ENCODE measurements at regions not wholly inside any gene's neighbourhood (a gene's known extent, or its start where the extent isn't known, plus 50 kb on each side); places are given as distances from the start of the nearest gene placed in this dataset.
A peak's percentile ranks its signal among the peaks of the same experiment; 100 is the strongest.

GRCh38 chr12:116382686-116383530 lies 105.4 kb upstream of the MED13L start:
- DNase-seq: peak; percentile 91

GRCh38 chr12:116384175-116384574 lies 106.7 kb upstream of the MED13L start:
- DNase-seq: no peak

DNA sequence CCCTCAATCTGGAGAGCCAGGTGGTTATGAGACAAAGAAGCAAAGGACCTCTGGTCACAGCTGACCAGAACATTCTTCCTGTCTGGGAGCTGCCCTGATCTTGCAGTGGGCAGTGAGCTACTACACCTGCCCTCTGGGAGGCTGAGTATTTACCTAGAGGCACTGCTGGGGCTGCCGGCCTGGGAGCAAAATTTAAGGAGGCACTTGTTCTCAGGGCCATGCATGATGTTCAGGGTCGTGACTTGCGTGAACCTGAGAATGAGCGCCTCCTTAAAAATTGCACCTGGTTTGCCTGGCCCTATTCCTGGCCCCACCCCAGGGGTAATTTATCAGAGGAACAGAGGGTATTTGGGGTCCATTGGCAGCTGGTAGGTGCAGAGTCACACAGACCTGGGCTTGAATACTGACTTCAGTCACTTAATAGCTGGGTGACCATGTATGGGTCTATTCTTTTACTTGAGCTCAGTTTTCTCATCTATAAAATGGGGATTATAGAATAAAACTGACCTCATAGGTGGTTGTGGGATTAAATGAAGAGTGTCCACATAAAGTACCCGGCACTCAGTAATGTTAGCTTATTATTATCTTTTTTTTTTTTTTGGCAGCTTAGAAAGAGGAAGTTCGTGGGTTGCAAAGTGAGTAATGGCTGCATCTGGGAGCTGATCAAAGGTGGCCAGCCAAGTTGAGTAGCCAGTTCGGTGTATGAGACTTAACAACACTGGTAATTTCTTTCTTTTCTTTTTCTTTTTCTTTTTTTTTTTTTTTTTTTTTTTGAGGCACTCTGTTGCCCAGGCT lies 107.4 kb upstream of the MED13L start:
- no peak for DNase-seq

DNA sequence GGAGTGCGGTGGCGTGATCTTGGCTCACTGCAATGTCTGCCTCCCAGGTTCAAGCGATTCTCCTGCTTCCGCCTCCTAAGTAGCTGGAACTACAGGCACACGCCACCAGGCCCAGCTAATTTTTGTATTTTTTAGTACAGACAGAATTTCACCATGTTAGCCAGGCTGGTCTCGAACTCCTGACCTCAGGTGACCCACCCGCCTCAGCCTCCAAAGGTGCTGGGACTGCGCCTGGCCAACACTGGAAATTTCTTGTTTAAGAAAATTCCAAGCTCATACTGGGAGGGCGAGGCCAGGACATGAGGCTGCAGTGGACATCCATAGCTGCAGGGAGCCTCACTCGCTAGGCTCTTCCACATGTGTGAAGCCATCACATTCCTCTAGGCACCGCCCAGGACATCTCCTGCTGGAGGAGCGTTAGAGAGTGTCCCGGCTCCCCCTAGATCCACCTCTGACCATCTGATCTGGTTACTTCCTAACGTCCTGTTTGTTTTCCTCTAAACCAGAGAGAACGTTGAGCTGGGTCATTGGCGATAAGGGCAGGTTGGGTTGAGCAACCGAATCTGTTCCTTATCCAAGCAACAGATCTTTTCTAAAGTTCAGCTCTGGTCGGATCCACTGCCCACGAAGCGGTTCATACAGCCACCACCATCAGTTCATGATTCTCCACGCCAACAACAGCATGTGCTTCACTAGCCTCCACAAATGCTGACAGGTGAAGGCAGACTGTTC lies 108.2 kb upstream of the MED13L start:
- DNase-seq: no peak

DNA sequence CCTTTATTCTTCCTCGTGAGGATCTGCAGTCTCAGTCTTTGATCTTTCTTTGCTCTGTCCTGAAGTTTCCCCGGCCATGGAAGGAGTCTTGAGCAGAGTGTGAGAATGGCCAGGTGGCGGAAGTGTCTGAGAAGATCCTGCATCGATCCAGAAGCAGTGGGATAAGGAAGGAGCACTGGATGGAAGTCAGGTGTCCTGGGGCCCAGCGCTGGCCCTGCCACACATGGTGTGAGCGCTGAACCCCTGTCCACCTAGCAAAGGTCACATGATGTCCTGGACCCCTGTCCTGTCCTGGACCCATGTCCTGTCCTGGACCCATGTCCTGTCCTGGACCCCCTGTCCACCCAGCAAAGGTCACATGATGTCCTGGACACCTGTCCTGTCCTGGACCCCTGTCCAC lies 111.8 kb upstream of the MED13L start:
- no peak for DNase-seq

- DNase-seq: no peak
These were observed 112.5 kb upstream of the MED13L start for GRCh38 chr12:116389990-116390389.

GRCh38 chr12:116390401-116391335 lies 113.2 kb upstream of the MED13L start:
- DNase-seq: no peak

DNA sequence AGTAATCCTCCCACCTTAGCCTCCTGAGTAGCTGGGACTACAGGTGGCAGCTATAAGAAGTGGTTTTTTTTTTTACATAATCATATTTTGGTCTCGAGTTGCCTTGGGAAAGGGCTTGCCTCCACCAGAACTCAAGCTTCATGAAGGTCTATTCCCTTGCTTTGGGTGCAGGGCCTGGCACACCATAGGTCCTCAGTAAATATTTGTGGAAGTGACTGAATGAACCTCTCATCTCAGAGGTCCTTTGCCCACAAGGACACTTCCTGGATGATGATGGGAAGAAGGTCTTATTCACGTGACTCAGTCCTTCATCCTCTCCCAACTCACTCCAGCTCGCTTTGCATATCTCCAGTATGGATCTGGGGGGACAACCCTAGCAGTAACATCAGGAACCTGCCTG lies 114.0 kb upstream of the MED13L start:
- no peak for DNase-seq

- no peak for DNase-seq
These were observed 114.6 kb upstream of the MED13L start for GRCh38 chr12:116392061-116392460.

DNA sequence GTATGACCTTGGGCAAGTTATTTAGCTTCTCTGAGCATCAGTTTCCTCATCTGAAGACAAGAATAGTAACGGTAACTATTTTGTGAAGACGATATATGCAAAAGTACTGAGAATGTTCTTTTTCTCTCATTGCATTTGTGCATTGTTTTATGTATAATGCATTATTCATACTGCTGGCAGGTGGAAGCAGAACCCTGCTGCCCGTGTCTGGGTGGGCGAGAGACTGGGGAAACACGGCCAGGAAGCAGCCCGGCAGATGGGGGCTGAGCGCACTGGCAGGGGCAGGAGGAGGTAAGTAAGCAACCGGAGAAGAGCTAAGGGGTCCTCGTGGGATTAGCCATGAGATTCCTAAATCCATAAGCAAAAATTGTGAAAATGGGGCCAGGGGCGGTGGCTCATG lies 115.8 kb upstream of the MED13L start:
- no peak for DNase-seq

- DNase-seq: no peak
These were observed 116.6 kb upstream of the MED13L start for GRCh38 chr12:116393859-116394650.

GRCh38 chr12:116395396-116395795 lies 117.9 kb upstream of the MED13L start:
- DNase-seq: no peak

DNA sequence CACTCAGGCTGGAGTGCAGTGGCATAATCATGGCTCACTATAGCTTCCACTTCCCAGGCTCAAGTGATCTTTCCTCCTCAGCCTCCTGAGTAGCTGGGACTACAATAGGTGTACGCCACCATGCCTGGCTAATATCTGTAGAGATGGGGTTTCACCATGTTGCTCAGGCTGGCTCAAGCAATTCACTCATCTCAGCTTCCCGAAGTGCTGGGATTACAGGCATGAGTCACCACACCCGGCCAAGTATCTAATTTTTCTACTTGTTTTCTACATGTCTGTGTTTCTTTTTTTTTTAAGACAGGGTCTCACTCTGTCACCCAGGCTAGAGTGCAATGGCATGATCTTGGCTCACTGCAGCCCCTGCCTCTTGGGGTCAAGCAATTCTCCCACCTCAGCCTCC lies 119.7 kb upstream of the MED13L start:
- DNase-seq: no peak

DNA sequence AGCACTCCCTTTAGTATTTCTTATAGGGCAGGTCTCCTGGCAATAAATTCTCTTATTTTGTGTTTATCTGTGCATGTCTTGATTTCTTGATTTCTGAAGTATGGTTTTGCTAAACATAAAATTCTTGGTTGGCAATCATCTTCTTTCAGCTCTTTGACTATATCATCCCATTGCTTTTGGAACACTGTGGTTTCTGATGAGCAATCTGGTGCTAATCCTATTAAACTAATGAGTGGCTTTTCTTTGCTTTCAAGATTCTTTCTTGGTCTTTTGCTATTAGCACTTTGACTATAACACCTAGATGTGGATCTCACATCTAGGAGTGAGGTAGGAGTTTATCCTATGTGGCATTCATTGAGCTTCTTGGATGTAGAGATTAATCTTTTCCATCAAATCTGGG lies 120.7 kb upstream of the MED13L start:
- DNase-seq: no peak

- DNase-seq: no peak
These were observed 121.6 kb upstream of the MED13L start for GRCh38 chr12:116399055-116399454.

DNA sequence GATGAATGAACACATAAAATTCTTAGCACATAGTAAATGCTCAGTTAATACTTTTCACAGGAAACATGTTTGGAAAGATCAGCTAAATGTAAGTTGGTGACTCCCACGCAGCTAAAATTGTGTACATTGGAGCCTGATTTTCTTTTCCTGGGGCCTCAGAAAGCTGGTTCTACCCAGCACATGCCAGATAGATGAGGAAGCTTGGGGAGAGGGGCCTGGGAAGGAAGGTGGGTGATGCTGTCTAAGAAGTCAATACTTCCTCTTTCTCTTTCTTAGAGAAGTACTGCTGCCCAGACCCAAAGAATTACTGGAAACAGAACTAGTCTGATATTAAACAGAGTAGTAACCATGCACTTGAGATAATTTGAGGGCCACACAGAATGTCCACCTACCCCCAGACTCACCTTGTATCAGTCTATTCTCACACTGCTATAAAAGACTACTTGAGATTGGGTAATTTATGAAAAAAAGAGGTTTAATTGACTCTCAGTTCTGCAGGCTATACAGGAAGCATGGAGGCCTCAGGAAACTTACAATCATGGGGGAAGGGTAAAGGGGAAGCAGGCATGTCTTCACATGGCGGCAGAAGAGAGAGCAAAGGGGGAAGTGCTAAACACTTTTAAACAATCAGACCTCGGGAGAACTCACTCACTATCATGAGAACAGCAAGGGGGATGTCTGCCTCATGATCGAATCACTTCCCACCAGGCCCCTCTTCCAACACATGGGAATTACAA lies 123.3 kb upstream of the MED13L start:
- no peak for DNase-seq

DNA sequence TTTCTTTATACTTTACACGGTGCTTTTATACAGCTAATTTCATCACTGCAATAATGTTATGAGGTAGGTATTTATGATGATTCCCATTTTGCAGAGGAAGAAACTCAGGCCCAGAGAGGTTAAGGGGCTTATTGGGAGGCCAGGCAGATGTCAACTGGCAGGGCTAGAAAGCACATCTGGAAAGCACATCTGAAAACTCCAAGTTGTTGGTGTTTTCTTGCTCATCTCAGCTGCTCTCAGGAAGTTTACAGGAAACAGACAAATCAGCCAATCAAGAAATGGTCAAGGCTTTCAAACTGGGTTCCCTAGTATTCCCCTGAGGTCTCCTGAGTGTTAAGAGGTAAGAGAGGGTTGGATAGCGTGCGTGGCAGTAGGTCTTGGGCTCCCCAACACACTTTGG lies 124.1 kb upstream of the MED13L start:
- no peak for DNase-seq

GRCh38 chr12:116402163-116402939 lies 124.9 kb upstream of the MED13L start:
- DNase-seq: no peak

DNA sequence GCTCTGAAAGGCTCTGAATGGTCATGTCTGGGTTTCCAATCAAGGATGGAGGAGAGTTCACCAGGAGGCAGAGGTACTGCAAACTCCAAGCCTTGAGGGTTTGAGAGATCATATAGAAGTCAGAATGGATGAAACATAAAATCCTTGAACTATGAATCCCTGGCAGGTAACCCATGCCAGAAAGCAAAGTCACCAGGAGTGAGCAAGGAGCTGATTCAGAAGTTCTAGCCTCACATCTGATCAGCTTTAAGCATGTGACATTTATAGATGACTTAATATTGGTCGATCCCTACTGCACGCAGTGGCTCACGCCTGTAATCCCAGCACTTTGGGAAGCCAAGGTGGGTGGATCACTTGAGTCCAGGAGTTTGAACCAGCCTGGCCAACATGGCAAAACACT lies 126.1 kb upstream of the MED13L start:
- DNase-seq: no peak

- DNase-seq: no peak
These were observed 126.8 kb upstream of the MED13L start for GRCh38 chr12:116404247-116404646.

All from hindlimb muscle (tissue), 1 donor.